Esophagus (tissue), 2 donors: ENCODE measurements at regions not wholly inside any gene's neighbourhood (a gene's known extent, or its start where the extent isn't known, plus 50 kb on each side); places are given as distances from the start of the nearest gene placed in this dataset.

Source experiments
- H3K27ac ChIP-seq, 2 donors: one replicate each; pipeline ENCODE4 v1.5.1; 2013; ENCODE audit warnings: low read depth in 2 of 2, mild to moderate bottlenecking in 2 of 2, inconsistent platforms in 1 of 2, low read length in 1 of 2, moderate library complexity in 1 of 2
- H3K27me3 ChIP-seq, 2 donors: one replicate each; pipeline ENCODE4 v1.6.1; 2013; ENCODE audit warnings: low read length in 2 of 2, control low read depth in 1 of 2, mild to moderate bottlenecking in 1 of 2; ENCODE audit not compliant: insufficient read depth in 2 of 2, control insufficient read depth in 1 of 2
- H3K36me3 ChIP-seq, 2 donors: one replicate each; pipeline ENCODE4 v1.6.1; 2013; ENCODE audit warnings: low read length in 1 of 2; ENCODE audit not compliant: control insufficient read depth in 2 of 2, insufficient read depth in 2 of 2
- H3K4me1 ChIP-seq, 2 donors: one replicate each; pipeline ENCODE4 v1.6.1; 2013; ENCODE audit warnings: low read length in 1 of 2; ENCODE audit not compliant: control insufficient read depth in 2 of 2, insufficient read depth in 2 of 2
- H3K4me3 ChIP-seq, 2 donors: one replicate each; pipeline ENCODE4 v1.5.1; 2013; ENCODE audit warnings: low read length in 2 of 2, mild to moderate bottlenecking in 2 of 2, low read depth in 1 of 2, moderate library complexity in 1 of 2
- H3K9me3 ChIP-seq, 2 donors: one replicate each; pipeline ENCODE4 v1.6.1; 2013; ENCODE audit warnings: mild to moderate bottlenecking in 2 of 2, low read depth in 1 of 2, low read length in 1 of 2, moderate library complexity in 1 of 2; ENCODE audit not compliant: control insufficient read depth in 2 of 2, insufficient read depth in 1 of 2
- WGBS, 2 donors: extraction: QIAGEN DNeasy Blood & Tissue Kit; methylation state at CpG; one replicate each; pipeline ENCODE4 v1.1.7; 2013; 5-methylcytosine and 5-hydroxymethylcytosine counted together
- donor health status: healthy with polysubstance abuse.
- donor health status: Bipolar disorder and iron deficiency.

DNA sequence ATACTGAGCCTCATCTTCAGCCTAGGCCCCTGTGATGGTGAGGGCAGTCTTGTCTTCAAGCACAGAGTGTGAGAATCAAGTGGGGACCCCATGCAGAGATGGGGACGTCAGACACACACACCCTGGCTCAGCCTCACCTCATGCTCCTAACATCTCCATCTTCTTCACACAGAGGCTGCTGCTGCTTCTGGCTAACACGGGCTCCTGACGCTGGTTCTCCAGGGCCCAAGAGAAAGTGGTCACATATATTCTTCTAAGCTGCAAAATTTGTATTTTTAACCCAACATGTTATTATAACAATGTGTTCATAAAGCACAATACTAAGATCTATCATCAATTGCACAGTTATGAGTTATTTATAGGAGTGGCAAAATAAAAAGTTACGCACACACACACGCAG lies 101.2 kb downstream of the VPREB1 start:
- Histone ChIP-seq H3K27me3 (no peaks in the 10 kb centered on the region), H3K27ac (no peak overlapping the region), H3K4me1 (no peaks in the 10 kb centered on the region), H3K4me3 (no peak overlapping the region), H3K36me3 (no peaks in the 10 kb centered on the region), H3K9me3 (no peaks in the 10 kb centered on the region)
- WGBS, 2 donors: 81 to 82% methylated on average over 5 of the region's 5 CpGs

DNA sequence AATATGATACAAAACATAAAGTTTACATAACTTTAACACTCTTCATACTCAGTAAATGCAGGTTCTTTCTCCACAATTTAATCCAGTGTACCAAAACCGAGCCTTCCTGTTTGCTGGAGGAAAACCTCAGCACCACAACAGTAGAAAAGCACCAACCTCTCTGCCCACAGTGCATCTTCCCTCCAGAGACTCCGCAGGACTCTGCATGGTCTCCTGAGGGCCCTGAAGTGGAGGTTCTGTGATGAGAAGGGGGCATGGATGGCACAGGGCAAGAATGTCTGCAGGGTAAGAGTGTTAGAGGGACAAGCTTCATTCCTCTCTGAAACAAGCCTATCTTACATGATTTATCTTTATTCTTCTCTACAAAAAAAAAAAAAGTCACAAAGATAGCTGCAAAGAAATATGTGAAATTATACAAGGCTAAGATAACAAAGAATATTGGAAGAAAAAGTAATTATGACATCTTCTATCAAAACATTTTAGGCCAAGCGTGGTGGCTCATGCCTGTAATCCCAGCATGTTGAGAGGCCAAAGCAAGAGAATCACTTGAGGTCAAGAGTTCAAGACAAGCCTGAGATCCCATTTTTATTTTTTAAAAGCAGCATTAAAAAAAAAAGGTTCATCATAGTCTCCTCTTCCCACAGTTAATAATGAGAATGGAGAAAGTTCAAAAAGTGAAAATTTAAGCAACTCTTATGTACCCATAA lies 102.0 kb downstream of the VPREB1 start:
- 70 to 71% methylated on average over 3 of the region's 3 CpGs for WGBS, 2 donors
- H3K4me3 ChIP-seq: no peak overlapping the region
- H3K4me1 ChIP-seq: no peaks in the 10 kb centered on the region
- no peak overlapping the region for H3K27ac ChIP-seq
- no peaks in the 10 kb centered on the region for H3K27me3 ChIP-seq
- no peaks in the 10 kb centered on the region for H3K36me3 ChIP-seq
- no peaks in the 10 kb centered on the region for H3K9me3 ChIP-seq

DNA sequence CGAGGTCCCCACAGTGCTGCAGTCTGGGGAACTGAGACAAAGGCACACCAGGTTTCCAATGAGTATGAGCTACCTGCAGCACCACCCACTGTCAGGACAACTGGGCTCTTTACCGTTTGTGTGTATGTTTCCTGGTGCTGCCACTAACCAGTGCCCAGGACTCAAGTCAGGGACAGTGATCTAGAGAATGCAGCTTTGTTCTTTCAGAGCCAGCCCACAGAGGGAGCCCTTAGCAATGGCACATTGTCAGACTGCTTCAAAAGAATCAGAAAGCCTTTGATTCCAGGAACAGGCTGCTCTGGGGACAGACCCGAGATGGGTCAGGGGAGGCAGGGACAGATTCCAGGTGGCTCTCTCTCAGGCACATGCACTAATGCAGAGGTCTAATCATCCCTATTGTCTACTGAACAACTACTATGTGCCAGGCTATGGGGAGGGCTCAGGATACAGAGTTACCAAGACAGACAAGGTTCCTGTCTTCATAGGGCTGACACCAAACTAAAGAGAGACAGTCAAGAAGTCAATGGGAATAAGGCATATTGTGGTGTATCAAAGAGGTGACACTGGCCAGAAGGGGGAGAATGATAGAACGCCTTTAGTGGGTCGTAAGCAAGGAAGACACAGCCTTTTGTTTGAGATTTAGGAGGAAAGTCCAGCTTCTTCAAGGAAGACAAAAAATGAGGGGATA lies 103.7 kb downstream of the VPREB1 start:
- no peaks in the 10 kb centered on the region for H3K4me1 ChIP-seq
- 43 to 46% methylated on average over 5 of the region's 5 CpGs for WGBS, 2 donors
- H3K4me3 ChIP-seq: no peak overlapping the region
- no peaks in the 10 kb centered on the region for H3K36me3 ChIP-seq
- no peak overlapping the region for H3K27ac ChIP-seq
- no peaks in the 10 kb centered on the region for H3K27me3 ChIP-seq
- no peaks in the 10 kb centered on the region for H3K9me3 ChIP-seq

DNA sequence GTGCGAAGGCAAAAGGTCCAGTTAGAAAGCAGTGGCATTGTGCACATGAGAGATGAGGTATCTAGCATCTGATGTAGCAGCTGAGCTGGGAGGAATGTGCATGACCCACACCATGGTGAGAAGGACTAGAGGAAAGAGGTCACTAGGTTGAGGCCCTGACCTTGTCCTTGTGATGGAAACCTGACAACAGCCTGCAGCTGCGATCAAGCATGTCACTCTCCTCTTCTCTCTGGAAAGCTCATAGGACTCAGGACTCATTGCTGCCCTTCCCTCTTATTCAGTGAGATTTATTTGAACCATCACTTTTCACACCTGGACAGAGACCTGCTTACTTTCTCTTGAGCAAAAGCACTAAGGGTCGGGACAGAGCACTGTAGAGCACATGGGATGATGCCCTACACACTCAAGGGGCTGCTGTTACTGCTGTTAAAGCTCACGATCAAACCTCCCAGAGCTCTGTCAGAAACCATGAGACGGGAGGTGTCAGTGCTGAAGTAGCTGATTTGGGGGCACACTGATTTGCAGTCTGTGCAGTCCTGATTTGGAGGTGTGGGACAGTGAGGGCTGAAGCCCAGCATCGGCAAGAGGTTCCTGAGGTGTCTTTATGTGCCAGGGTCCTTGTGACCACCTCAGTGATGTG lies 104.3 kb downstream of the VPREB1 start:
- no peak overlapping the region for H3K4me3 ChIP-seq
- no peaks in the 10 kb centered on the region for H3K27me3 ChIP-seq
- no peaks in the 10 kb centered on the region for H3K9me3 ChIP-seq
- WGBS, 2 donors: 72 to 78% methylated on average over 6 of the region's 6 CpGs
- no peak overlapping the region for H3K27ac ChIP-seq
- no peaks in the 10 kb centered on the region for H3K36me3 ChIP-seq
- no peaks in the 10 kb centered on the region for H3K4me1 ChIP-seq

- H3K4me3 ChIP-seq: no peak overlapping the region
- no peaks in the 10 kb centered on the region for H3K36me3 ChIP-seq
- WGBS, 2 donors: 46 to 56% methylated on average over 3 of the region's 3 CpGs
- H3K27ac ChIP-seq: no peak overlapping the region
- no peaks in the 10 kb centered on the region for H3K27me3 ChIP-seq
- no peaks in the 10 kb centered on the region for H3K9me3 ChIP-seq
- H3K4me1 ChIP-seq: no peaks in the 10 kb centered on the region
These were observed 104.9 kb downstream of the VPREB1 start for GRCh38 chr22:22349455-22349836.

GRCh38 chr22:22351366-22351765 lies 106.8 kb downstream of the VPREB1 start:
- H3K27ac ChIP-seq: no peak overlapping the region
- no peaks in the 10 kb centered on the region for H3K36me3 ChIP-seq
- no peaks in the 10 kb centered on the region for H3K4me1 ChIP-seq
- 67 to 68% methylated on average over 3 of the region's 3 CpGs for WGBS, 2 donors
- no peaks in the 10 kb centered on the region for H3K9me3 ChIP-seq
- no peaks in the 10 kb centered on the region for H3K27me3 ChIP-seq
- no peak overlapping the region for H3K4me3 ChIP-seq

DNA sequence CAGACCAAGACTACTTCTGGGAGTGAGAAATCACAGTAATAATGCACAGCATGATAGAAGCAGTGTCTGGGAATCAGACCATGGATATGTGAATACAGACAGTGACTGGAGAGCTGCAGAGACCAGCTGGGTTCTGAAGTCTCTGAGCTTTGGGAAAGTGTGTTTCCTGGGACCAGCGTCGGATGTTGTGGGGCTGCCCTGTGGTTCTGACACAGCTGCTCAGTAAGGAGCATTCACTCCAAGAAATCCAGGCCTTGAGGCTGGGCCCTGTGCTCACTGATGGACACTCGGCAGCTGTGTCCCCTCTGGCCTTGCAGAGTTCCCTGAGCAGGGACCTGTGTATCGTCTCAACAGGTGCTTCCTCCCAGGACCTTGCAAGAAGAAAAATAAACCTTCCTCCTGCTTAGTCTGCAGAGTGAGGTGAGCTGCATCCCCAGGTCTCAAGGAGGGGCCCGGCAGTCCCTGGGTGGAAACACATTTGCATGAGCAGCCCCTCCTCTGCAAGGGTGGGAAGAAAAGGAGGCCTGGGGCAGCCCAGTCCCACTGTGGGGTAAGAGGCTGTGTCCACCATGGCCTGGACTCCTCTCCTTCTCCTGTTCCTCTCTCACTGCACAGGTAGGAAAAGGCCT lies 107.9 kb downstream of the VPREB1 start:
- Histone ChIP-seq H3K36me3 (no peaks in the 10 kb centered on the region), H3K4me3 (no peak overlapping the region), H3K4me1 (no peaks in the 10 kb centered on the region), H3K27me3 (no peaks in the 10 kb centered on the region), H3K27ac (no peak overlapping the region), H3K9me3 (no peaks in the 10 kb centered on the region)
- 34 to 47% methylated on average over 5 of the region's 5 CpGs for WGBS, 2 donors

DNA sequence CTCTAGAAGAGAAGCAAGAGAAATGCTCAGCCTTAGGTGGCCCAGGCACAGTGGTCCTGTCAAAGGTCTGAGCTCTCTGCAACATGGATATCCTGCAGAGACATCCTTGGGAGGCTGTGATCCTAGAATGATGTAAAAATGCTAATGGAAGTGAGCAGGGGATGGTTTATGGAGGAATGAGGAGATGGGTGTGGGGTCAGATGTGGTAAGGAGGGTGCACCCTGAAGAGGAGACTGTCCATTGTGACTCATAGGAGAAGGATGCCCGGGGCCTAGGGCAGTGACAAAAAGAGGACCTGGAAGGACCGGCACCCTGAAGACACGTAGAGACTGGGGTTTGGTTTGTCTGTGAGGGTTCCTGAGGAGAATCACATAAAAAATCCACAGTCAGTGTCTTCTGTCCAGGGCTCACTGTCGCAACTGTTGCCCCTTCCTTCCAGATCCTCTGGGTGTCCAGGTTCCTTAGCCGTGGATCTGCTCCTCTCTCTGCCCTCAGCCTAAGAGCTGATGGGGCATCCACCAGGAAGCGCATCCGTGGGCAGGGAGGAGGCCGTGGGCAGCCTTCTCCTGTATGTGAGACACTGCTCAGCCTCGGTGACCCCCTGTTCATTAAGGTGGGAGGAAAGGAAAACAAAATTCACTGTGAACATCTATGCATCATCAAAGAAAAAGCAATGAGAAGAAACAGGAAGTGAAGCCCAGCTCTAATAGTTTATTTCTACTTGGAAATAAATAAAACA lies 110.7 kb downstream of the VPREB1 start:
- WGBS, 2 donors: 69 to 74% methylated on average over 9 of the region's 9 CpGs
- no peaks in the 10 kb centered on the region for H3K27me3 ChIP-seq
- H3K27ac ChIP-seq: no peak overlapping the region
- H3K36me3 ChIP-seq: no peaks in the 10 kb centered on the region
- no peaks in the 10 kb centered on the region for H3K4me1 ChIP-seq
- no peaks in the 10 kb centered on the region for H3K9me3 ChIP-seq
- no peak overlapping the region for H3K4me3 ChIP-seq
